Fibroblast of villous mesenchyme (primary cell): ENCODE measurements at regions not wholly inside any gene's neighbourhood (a gene's known extent, or its start where the extent isn't known, plus 50 kb on each side); places are given as distances from the start of the nearest gene placed in this dataset.

Experiments used
- DNase-seq: peaks from one replicate; pipeline ENCODE4 v3.0.0-alpha.2; 2010; ENCODE audit warnings: low read depth
- H3K4me3 ChIP-seq: 2 replicates; pipeline ENCODE4 v1.5.1; 2011; ENCODE audit warnings: low read depth, mild to moderate bottlenecking, low read length
- CTCF ChIP-seq: IDR thresholded peaks from 2 replicates; pipeline ENCODE4 v1.5.1; 2012; ENCODE audit warnings: low read depth, mild to moderate bottlenecking, low read length; ENCODE audit not compliant: insufficient read depth

GRCh38 chr3:104951426-104951825, 415.3 kb upstream of the ALCAM start:
- no peak for DNase-seq
- TF ChIP-seq CTCF, result no peak
- no peak overlapping the region for H3K4me3 ChIP-seq

- no peak overlapping the region for H3K4me3 ChIP-seq
- no peak for TF ChIP-seq CTCF
- DNase-seq, result peak; percentile 64
Observed at GRCh38 chr3:104952146-104952972, 414.4 kb upstream of the ALCAM start.

- TF ChIP-seq CTCF, result no peak
- no peak for DNase-seq
- H3K4me3 ChIP-seq, result no peak overlapping the region
Observed at GRCh38 chr3:104956620-104957345, 409.9 kb upstream of the ALCAM start.

GRCh38 chr3:104960579-104960978, 406.1 kb upstream of the ALCAM start:
- DNase-seq, result no peak
- H3K4me3 ChIP-seq, result no peak overlapping the region
- TF ChIP-seq CTCF, result no peak

GRCh38 chr3:104961851-104962250, 404.9 kb upstream of the ALCAM start:
- no peak overlapping the region for H3K4me3 ChIP-seq
- no peak for TF ChIP-seq CTCF
- no peak for DNase-seq

- no peak for TF ChIP-seq CTCF
- DNase-seq, result no peak
- no peak overlapping the region for H3K4me3 ChIP-seq
Observed at GRCh38 chr3:104974316-104974715, 392.4 kb upstream of the ALCAM start.

- no peak overlapping the region for H3K4me3 ChIP-seq
- no peak for DNase-seq
- no peak for TF ChIP-seq CTCF
Observed at GRCh38 chr3:104977719-104978118, 389.0 kb upstream of the ALCAM start.
